H1 (cell line): ENCODE measurements at regions not wholly inside any gene's neighbourhood (a gene's known extent, or its start where the extent isn't known, plus 50 kb on each side); places are given as distances from the start of the nearest gene placed in this dataset.

ENCODE experiments used
- CTCF ChIA-PET: fragments of 300-600 bp; sonication (Branson Sonifier 250); formaldehyde crosslinking; loops from one replicate; lab custom pipeline; 2021; ENCODE audit not compliant: partially characterized antibody; lab: Charles Lee
- POLR2A ChIA-PET: fragments of 300-600 bp; sonication (Branson Sonifier 250); formaldehyde crosslinking; loops from one replicate; lab custom pipeline; 2021; ENCODE audit warnings: inconsistent platforms; ENCODE audit not compliant: partially characterized antibody; lab: Charles Lee
- DNase-seq, 2 experiments: peaks; one replicate each; pipeline versions ENCODE4 v3.0.0 to v3.0.0-alpha.2; 2010 to 2022; ENCODE audit warnings: low spot score in 2 of 2, low read depth in 1 of 2, mixed read lengths in 1 of 2
- FAIRE-seq: peaks from 2 replicates; lab custom pipeline; 2011; peaks lifted over from hg19 to GRCh38; lab: Jason Lieb, UNC
- H2AFZ ChIP-seq: 2 replicates; pipeline ENCODE4 v1.8.1; 2012; ENCODE audit warnings: low read length, inconsistent platforms
- H2AK5ac ChIP-seq: 2 replicates; pipeline ENCODE4 v1.6.1; 2013; ENCODE audit warnings: low read depth, low read length
- H2BK120ac ChIP-seq: replicated peaks from 2 replicates; pipeline ENCODE3; 2013; ENCODE audit warnings: low read depth, low read length, inconsistent platforms
- H2BK12ac ChIP-seq: 2 replicates; pipeline ENCODE4 v1.6.1; 2013; ENCODE audit warnings: low read depth, low read length
- H2BK15ac ChIP-seq: 2 replicates; pipeline ENCODE4 v1.6.1; 2013; ENCODE audit warnings: low read length
- H2BK20ac ChIP-seq: 2 replicates; pipeline ENCODE4 v1.6.1; 2013; ENCODE audit warnings: low read length
- H2BK5ac ChIP-seq: 2 replicates; pipeline ENCODE4 v1.6.1; 2013; ENCODE audit warnings: low read depth, low read length
- H3K14ac ChIP-seq: 2 replicates; pipeline ENCODE4 v1.6.1; 2013; ENCODE audit warnings: inconsistent platforms; ENCODE audit not compliant: insufficient read length
- H3K18ac ChIP-seq: 2 replicates; pipeline ENCODE4 v1.6.1; 2013; ENCODE audit warnings: low read length; ENCODE audit errors: extremely low read depth
- H3K23ac ChIP-seq: 2 replicates; pipeline ENCODE4 v1.6.1; 2013; ENCODE audit warnings: inconsistent platforms; ENCODE audit not compliant: insufficient read length
- H3K23me2 ChIP-seq: 2 replicates; pipeline ENCODE4 v1.6.1; 2013; ENCODE audit warnings: low read depth, low read length
- H3K27ac ChIP-seq: 2 replicates; pipeline ENCODE4 v1.6.1; 2011; ENCODE audit warnings: low read depth, low read length, inconsistent platforms
- H3K27me3 ChIP-seq, 4 experiments: replicated peaks in 1 of 4; 1 replicate in 1 of 4; 2 replicates in 3 of 4; pipeline versions ENCODE4 v1.6.1 to v1.8.1; 2011 to 2013; ENCODE audit warnings: low read length in 3 of 4, mild to moderate bottlenecking in 3 of 4, inconsistent platforms in 2 of 4, mixed read lengths in 2 of 4, moderate library complexity in 1 of 4; ENCODE audit not compliant: control insufficient read depth in 3 of 4, insufficient read depth in 3 of 4; ENCODE audit errors: extremely low read depth in 1 of 4
- H3K36me3 ChIP-seq, 4 experiments: 2 replicates each; pipeline versions ENCODE4 v1.6.1 to v1.8.1; 2011 to 2013; ENCODE audit warnings: mild to moderate bottlenecking in 4 of 4, low read length in 3 of 4, moderate library complexity in 2 of 4, control low read depth in 1 of 4, inconsistent platforms in 1 of 4; ENCODE audit not compliant: insufficient read depth in 4 of 4, control insufficient read depth in 2 of 4
- H3K4ac ChIP-seq: replicated peaks from 2 replicates; pipeline ENCODE3; 2013; ENCODE audit warnings: low read length, low read depth, mixed read lengths, inconsistent platforms; ENCODE audit not compliant: insufficient read length
- H3K4me1 ChIP-seq, 4 experiments: replicated peaks in 1 of 4; 1 replicate in 1 of 4; 2 replicates in 3 of 4; pipeline versions ENCODE4 v1.6.1 to v1.8.1; 2011 to 2013; ENCODE audit warnings: low read length in 3 of 4, inconsistent platforms in 2 of 4, mixed read lengths in 1 of 4; ENCODE audit not compliant: insufficient read depth in 4 of 4, control insufficient read depth in 3 of 4
- H3K4me2 ChIP-seq, 2 experiments: 2 replicates each; pipeline versions ENCODE4 v1.6.1 to v1.8.1; 2011 to 2013; ENCODE audit warnings: low read depth in 2 of 2, low read length in 2 of 2, control low read depth in 1 of 2, inconsistent platforms in 1 of 2, mild to moderate bottlenecking in 1 of 2; ENCODE audit not compliant: insufficient read depth in 1 of 2
- H3K4me3 ChIP-seq, 4 experiments: fragments of 200-600, 300-600 bp in 1 of 4; sonication (generic), shearing (Covaris generic), sonication (Bioruptor Twin) in 1 of 4; 2 replicates each; pipeline versions ENCODE4 v1.5.1 to v1.8.1; 2011 to 2016; ENCODE audit warnings: low read length in 4 of 4, low read depth in 3 of 4, control low read depth in 2 of 4, inconsistent platforms in 2 of 4, mild to moderate bottlenecking in 2 of 4, mixed read lengths in 1 of 4, moderate library complexity in 1 of 4; ENCODE audit not compliant: insufficient read depth in 2 of 4; ENCODE audit errors: extremely low read depth in 1 of 4
- H3K56ac ChIP-seq: replicated peaks from 2 replicates; pipeline ENCODE3; 2013; ENCODE audit warnings: low read depth, mild to moderate bottlenecking, mixed read lengths, low read length, inconsistent platforms; ENCODE audit not compliant: insufficient read length
- H3K79me1 ChIP-seq: 2 replicates; pipeline ENCODE4 v1.6.1; 2013; ENCODE audit warnings: low read depth, low read length, control low read depth
- H3K79me2 ChIP-seq, 2 experiments: 2 replicates each; pipeline versions ENCODE4 v1.6.1 to v1.8.1; 2012 to 2013; ENCODE audit warnings: low read length in 2 of 2, mild to moderate bottlenecking in 2 of 2, inconsistent platforms in 1 of 2; ENCODE audit not compliant: insufficient read depth in 2 of 2, control insufficient read depth in 1 of 2
- H3K9ac ChIP-seq, 4 experiments: replicated peaks in 1 of 4; 1 replicate in 1 of 4; 2 replicates in 3 of 4; pipeline versions ENCODE4 v1.6.1 to v1.8.1; 2011 to 2013; ENCODE audit warnings: low read depth in 3 of 4, low read length in 3 of 4, control low read depth in 2 of 4, mild to moderate bottlenecking in 2 of 4, moderate library complexity in 2 of 4, inconsistent platforms in 1 of 4; ENCODE audit errors: extremely low read depth in 1 of 4
- H3K9me3 ChIP-seq, 2 experiments: 2 replicates each; pipeline versions ENCODE4 v1.6.1 to v1.8.1; 2012 to 2013; ENCODE audit warnings: mild to moderate bottlenecking in 2 of 2, moderate library complexity in 2 of 2, control low read depth in 1 of 2, inconsistent platforms in 1 of 2, low read depth in 1 of 2, low read length in 1 of 2, mixed read lengths in 1 of 2; ENCODE audit not compliant: insufficient read depth in 2 of 2
- H4K20me1 ChIP-seq, 2 experiments: replicated peaks in 1 of 2; 2 replicates each; pipeline versions ENCODE3 to v1.8.1; 2011 to 2013; ENCODE audit warnings: inconsistent platforms in 2 of 2, low read length in 2 of 2, mild to moderate bottlenecking in 1 of 2; ENCODE audit not compliant: insufficient read depth in 2 of 2, control insufficient read depth in 1 of 2
- H4K5ac ChIP-seq: 2 replicates; pipeline ENCODE4 v1.6.1; 2013; ENCODE audit warnings: low read length, low read depth, mixed read lengths, inconsistent platforms; ENCODE audit not compliant: insufficient read length
- H4K8ac ChIP-seq: 2 replicates; pipeline ENCODE4 v1.8.0; 2013; ENCODE audit warnings: mild to moderate bottlenecking, moderate library complexity, low read length, inconsistent platforms; ENCODE audit not compliant: insufficient read depth; ENCODE audit errors: extremely low read depth
- H4K91ac ChIP-seq: replicated peaks from 2 replicates; pipeline ENCODE3; 2013; ENCODE audit warnings: low read length, mixed read lengths, inconsistent platforms; ENCODE audit not compliant: insufficient read length
- CTBP2 ChIP-seq: IDR thresholded peaks from 2 replicates; pipeline ENCODE4 v1.7.0; 2011; ENCODE audit warnings: borderline replicate concordance, mild to moderate bottlenecking, moderate library complexity, mixed read lengths, low read length; ENCODE audit not compliant: insufficient read depth, insufficient read length
- NRF1 ChIP-seq: IDR thresholded peaks from 2 replicates; pipeline ENCODE4 v1.6.1; 2011; ENCODE audit warnings: mild to moderate bottlenecking, low read depth, low read length, improper control_type of control experiment
- POLR2AphosphoS5 ChIP-seq: IDR thresholded peaks from 2 replicates; pipeline ENCODE4 v1.6.1; 2011; ENCODE audit warnings: low read depth, low read length
- RXRA ChIP-seq: IDR thresholded peaks from 2 replicates; pipeline ENCODE4 v1.6.1; 2011; ENCODE audit warnings: low read depth, mild to moderate bottlenecking, low read length, moderate library complexity; ENCODE audit not compliant: insufficient read depth
- TAF7 ChIP-seq: optimal IDR thresholded peaks from 2 replicates; pipeline ENCODE3; 2011; ENCODE audit warnings: low read depth, mild to moderate bottlenecking, inconsistent platforms, low read length, moderate library complexity, borderline replicate concordance
- WGBS, 2 experiments: shearing (Covaris generic) in 1 of 2; methylation state at CpG; one replicate each; pipeline versions ENCODE4 v1.1.6 to v1.1.7; 2013 to 2015; ENCODE audit warnings: low lambda C conversion rate in 2 of 2, mixed read lengths in 2 of 2, inconsistent platforms in 1 of 2, low coverage in 1 of 2, missing lambda C conversion rate in 1 of 2; ENCODE audit not compliant: insufficient replicate concordance in 2 of 2, insufficient coverage in 1 of 2, insufficient read length in 1 of 2; ENCODE audit errors: extremely low coverage in 1 of 2, missing lambda C conversion rate in 1 of 2; 5-methylcytosine and 5-hydroxymethylcytosine counted together

GRCh38 chr3:55241098-55241497 is 246.0 kb downstream of the WNT5A start:
- Histone ChIP-seq H3K27me3 (no peaks in the 10 kb centered on the region), H3K23me2 (no peaks in the 10 kb centered on the region), H4K8ac (no peak overlapping the region), H3K9me3 (no peaks in the 10 kb centered on the region), H3K27ac (no peak overlapping the region), H3K4ac (no peak overlapping the region), H3K79me2 (no peaks in the 10 kb centered on the region), H3K36me3 (no peaks in the 10 kb centered on the region), H3K18ac (no peak overlapping the region), H3K23ac (no peak overlapping the region), H4K91ac (no peak overlapping the region), H3K9ac (no peak overlapping the region), H2AFZ (no peak overlapping the region), H3K4me3 (no peak overlapping the region), H2BK5ac (no peak overlapping the region), H2BK15ac (no peak overlapping the region), H3K4me2 (no peak overlapping the region), H4K5ac (no peak overlapping the region), H2BK120ac (no peak overlapping the region), H4K20me1 (no peaks in the 10 kb centered on the region), H2BK12ac (no peak overlapping the region), H2AK5ac (no peak overlapping the region), H2BK20ac (no peak overlapping the region), H3K14ac (no peak overlapping the region), H3K79me1 (no peaks in the 10 kb centered on the region), H3K4me1 (no peaks in the 10 kb centered on the region), H3K56ac (no peak overlapping the region)
- TF ChIP-seq RXRA: no peak
- TF ChIP-seq CTBP2: no peak
- TF ChIP-seq NRF1: no peak
- TF ChIP-seq POLR2AphosphoS5: no peak
- no peak for TF ChIP-seq TAF7
- CTCF ChIA-PET: no interaction called here
- DNase-seq: no peak
- 89% methylated on average over 3 of the region's 3 CpGs; no CpG with 5 or more reads in 1 of the 2 experiments for WGBS, 2 experiments
- POLR2A ChIA-PET: no interaction called here
- FAIRE-seq: no peak
